MM.1S (cell line): ENCODE measurements at regions not wholly inside any gene's neighbourhood (a gene's known extent, or its start where the extent isn't known, plus 50 kb on each side); places are given as distances from the start of the nearest gene placed in this dataset.

Source experiments
- DNase-seq: peaks from one replicate; pipeline ENCODE4 v3.0.0-alpha.2; 2015
- H2AFZ ChIP-seq: fragments of 300-600 bp; sonication (generic); 2 replicates; pipeline ENCODE4 v1.6.0; 2016; ENCODE audit warnings: antibody characterized with exemption, low read length
- H3F3A ChIP-seq: fragments of 300-600 bp; sonication (generic); 2 replicates; pipeline ENCODE4 v1.6.1; 2016; ENCODE audit warnings: mild to moderate bottlenecking, antibody characterized with exemption, low read length, moderate library complexity, mixed read lengths; ENCODE audit not compliant: insufficient read depth
- H3K27ac ChIP-seq: fragments of 300-600 bp; sonication (generic); 2 replicates; pipeline ENCODE4 v1.5.1; 2016; ENCODE audit warnings: mild to moderate bottlenecking, low read length
- H3K27me3 ChIP-seq: fragments of 300-600 bp; sonication (generic); replicated peaks from 2 replicates; pipeline ENCODE4 v1.6.0; 2016; ENCODE audit warnings: low read length; ENCODE audit not compliant: insufficient read depth
- H3K36me3 ChIP-seq: fragments of 300-600 bp; sonication (generic); replicated peaks from 2 replicates; pipeline ENCODE4 v1.6.1; 2016; ENCODE audit warnings: mild to moderate bottlenecking, low read length, mixed read lengths; ENCODE audit not compliant: insufficient read depth
- H3K4me1 ChIP-seq: fragments of 300-600 bp; sonication (generic); 2 replicates; pipeline ENCODE4 v1.6.1; 2016; ENCODE audit warnings: low read length, mixed read lengths
- H3K4me2 ChIP-seq: fragments of 300-600 bp; sonication (generic); 2 replicates; pipeline ENCODE4 v1.6.0; 2016; ENCODE audit warnings: low read depth, low read length
- H3K4me3 ChIP-seq: fragments of 300-600 bp; sonication (generic); 2 replicates; pipeline ENCODE4 v1.5.1; 2016; ENCODE audit warnings: low read length, mixed read lengths
- H3K79me2 ChIP-seq: fragments of 300-600 bp; sonication (generic); 2 replicates; pipeline ENCODE4 v1.6.1; 2016; ENCODE audit warnings: mixed run types, low read length, mixed read lengths
- H3K9ac ChIP-seq: fragments of 300-600 bp; sonication (generic); 2 replicates; pipeline ENCODE4 v1.6.1; 2016; ENCODE audit warnings: low read length, mixed read lengths
- H3K9me2 ChIP-seq: fragments of 300-600 bp; sonication (generic); replicated peaks from 2 replicates; pipeline ENCODE4 v1.6.1; 2016; ENCODE audit warnings: mild to moderate bottlenecking, low read length, mixed read lengths; ENCODE audit not compliant: insufficient read depth
- H3K9me3 ChIP-seq: fragments of 300-600 bp; sonication (generic); replicated peaks from 2 replicates; pipeline ENCODE4 v1.6.1; 2016; ENCODE audit warnings: mild to moderate bottlenecking, low read length, mixed read lengths; ENCODE audit not compliant: insufficient read depth
- H4K20me1 ChIP-seq: fragments of 300-600 bp; sonication (generic); 2 replicates; pipeline ENCODE4 v1.6.1; 2016; ENCODE audit warnings: mild to moderate bottlenecking, low read length, moderate library complexity, mixed read lengths; ENCODE audit not compliant: insufficient read depth
- EZH2 ChIP-seq: fragments of 300-600 bp; sonication (generic); optimal IDR thresholded peaks from 2 replicates; pipeline ENCODE3; 2017; ENCODE audit warnings: low read depth, mild to moderate bottlenecking, antibody characterized with exemption, low read length, mixed read lengths
- EZH2phosphoT487 ChIP-seq: fragments of 300-600 bp; sonication (generic); IDR thresholded peaks from 2 replicates; pipeline ENCODE4 v1.6.1; 2018; ENCODE audit warnings: antibody characterized with exemption, low read length
- TF ChIP-seq, protein P1 (sequence below): fragments of 300-600 bp; sonication (generic); IDR thresholded peaks from 2 replicates; pipeline ENCODE4 v1.5.1; 2016; ENCODE audit warnings: antibody characterized with exemption, low read length, mixed read lengths

DNA sequence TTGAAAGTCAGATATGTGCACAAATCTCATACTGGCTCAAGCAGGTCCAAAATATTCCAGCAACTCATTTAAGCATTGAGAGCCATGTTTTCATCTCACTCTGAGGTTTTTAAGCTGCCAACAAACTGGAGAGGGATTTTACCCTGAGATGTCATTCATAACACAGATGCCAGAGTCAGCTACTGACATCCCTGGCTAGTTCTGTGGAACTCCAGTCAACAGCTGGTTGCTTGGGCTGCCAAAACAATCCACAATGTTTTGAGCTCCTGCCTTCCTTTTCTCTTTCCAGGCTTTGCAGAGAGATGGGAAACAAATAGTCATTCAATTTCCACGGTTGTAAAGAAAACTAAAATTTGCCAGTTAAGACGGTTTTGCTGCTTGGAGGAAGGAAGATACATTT lies 621.2 kb upstream of the FBXO33 start:
- H3F3A ChIP-seq: no peaks in the 10 kb centered on the region
- H3K9me2 ChIP-seq: no peaks in the 10 kb centered on the region
- no peak overlapping the region for H3K9ac ChIP-seq
- H3K36me3 ChIP-seq: no peaks in the 10 kb centered on the region
- no peak overlapping the region for H2AFZ ChIP-seq
- H3K27ac ChIP-seq: no peak overlapping the region
- H3K4me3 ChIP-seq: no peak overlapping the region
- no peaks in the 10 kb centered on the region for H4K20me1 ChIP-seq
- no peaks in the 10 kb centered on the region for H3K79me2 ChIP-seq
- no peak for TF ChIP-seq EZH2
- TF ChIP-seq, protein P1, sequence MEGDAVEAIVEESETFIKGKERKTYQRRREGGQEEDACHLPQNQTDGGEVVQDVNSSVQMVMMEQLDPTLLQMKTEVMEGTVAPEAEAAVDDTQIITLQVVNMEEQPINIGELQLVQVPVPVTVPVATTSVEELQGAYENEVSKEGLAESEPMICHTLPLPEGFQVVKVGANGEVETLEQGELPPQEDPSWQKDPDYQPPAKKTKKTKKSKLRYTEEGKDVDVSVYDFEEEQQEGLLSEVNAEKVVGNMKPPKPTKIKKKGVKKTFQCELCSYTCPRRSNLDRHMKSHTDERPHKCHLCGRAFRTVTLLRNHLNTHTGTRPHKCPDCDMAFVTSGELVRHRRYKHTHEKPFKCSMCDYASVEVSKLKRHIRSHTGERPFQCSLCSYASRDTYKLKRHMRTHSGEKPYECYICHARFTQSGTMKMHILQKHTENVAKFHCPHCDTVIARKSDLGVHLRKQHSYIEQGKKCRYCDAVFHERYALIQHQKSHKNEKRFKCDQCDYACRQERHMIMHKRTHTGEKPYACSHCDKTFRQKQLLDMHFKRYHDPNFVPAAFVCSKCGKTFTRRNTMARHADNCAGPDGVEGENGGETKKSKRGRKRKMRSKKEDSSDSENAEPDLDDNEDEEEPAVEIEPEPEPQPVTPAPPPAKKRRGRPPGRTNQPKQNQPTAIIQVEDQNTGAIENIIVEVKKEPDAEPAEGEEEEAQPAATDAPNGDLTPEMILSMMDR: no peak
- TF ChIP-seq EZH2phosphoT487: no peak
- H3K4me1 ChIP-seq: no peaks in the 10 kb centered on the region
- no peak overlapping the region for H3K4me2 ChIP-seq
- no peaks in the 10 kb centered on the region for H3K27me3 ChIP-seq
- no peaks in the 10 kb centered on the region for H3K9me3 ChIP-seq
- DNase-seq: no peak

GRCh38 chr14:40028991-40029390 lies 596.8 kb upstream of the FBXO33 start:
- Histone ChIP-seq H3K9me3 (no peaks in the 10 kb centered on the region), H3K79me2 (no peaks in the 10 kb centered on the region), H3K27ac (no peak overlapping the region), H3K4me2 (no peak overlapping the region), H3K9me2 (no peaks in the 10 kb centered on the region), H4K20me1 (no peaks in the 10 kb centered on the region), H3F3A (no peaks in the 10 kb centered on the region), H3K9ac (no peak overlapping the region), H3K4me3 (no peak overlapping the region), H3K36me3 (no peaks in the 10 kb centered on the region), H3K4me1 (no peaks in the 10 kb centered on the region), H2AFZ (no peak overlapping the region), H3K27me3 (no peaks in the 10 kb centered on the region)
- TF ChIP-seq EZH2phosphoT487 (no peak), EZH2 (no peak)
- TF ChIP-seq, protein P1: no peak
- DNase-seq: no peak

DNA sequence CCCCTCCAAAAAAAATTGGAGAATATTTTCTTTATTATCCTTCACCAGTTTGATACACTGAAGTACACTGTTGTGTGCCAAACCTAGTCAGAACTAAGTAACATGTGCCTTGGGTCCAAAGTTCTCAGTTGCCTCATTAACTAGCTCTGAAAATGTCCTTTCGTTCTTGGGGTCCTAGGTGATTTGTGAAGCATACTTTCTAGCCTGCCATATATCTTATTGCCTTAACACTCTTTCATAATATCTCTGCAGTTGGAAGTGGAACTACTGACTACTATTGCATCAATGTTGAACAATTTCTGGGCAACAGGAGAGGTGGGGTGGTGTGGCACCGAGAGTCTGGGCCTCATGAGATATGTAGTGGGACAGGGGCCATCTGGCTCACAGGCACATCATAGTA lies 592.9 kb upstream of the FBXO33 start:
- no peak overlapping the region for H3K27ac ChIP-seq
- no peak overlapping the region for H3K9ac ChIP-seq
- no peak overlapping the region for H2AFZ ChIP-seq
- H3K4me3 ChIP-seq: no peak overlapping the region
- no peaks in the 10 kb centered on the region for H3K36me3 ChIP-seq
- no peaks in the 10 kb centered on the region for H3K9me3 ChIP-seq
- DNase-seq: no peak
- H3K4me2 ChIP-seq: no peak overlapping the region
- TF ChIP-seq EZH2phosphoT487 (no peak), EZH2 (no peak)
- TF ChIP-seq, protein P1: no peak
- no peaks in the 10 kb centered on the region for H3K4me1 ChIP-seq
- no peaks in the 10 kb centered on the region for H3K9me2 ChIP-seq
- no peaks in the 10 kb centered on the region for H3K79me2 ChIP-seq
- H4K20me1 ChIP-seq: no peaks in the 10 kb centered on the region
- no peaks in the 10 kb centered on the region for H3K27me3 ChIP-seq
- no peaks in the 10 kb centered on the region for H3F3A ChIP-seq

GRCh38 chr14:40010961-40011360 lies 578.7 kb upstream of the FBXO33 start:
- Histone ChIP-seq H4K20me1 (no peaks in the 10 kb centered on the region), H3K79me2 (no peaks in the 10 kb centered on the region), H3K27me3 (no peaks in the 10 kb centered on the region), H3K9ac (no peak overlapping the region), H3K9me2 (no peaks in the 10 kb centered on the region), H3K27ac (no peak overlapping the region), H3F3A (no peaks in the 10 kb centered on the region), H3K9me3 (no peaks in the 10 kb centered on the region), H3K4me1 (no peaks in the 10 kb centered on the region), H2AFZ (no peak overlapping the region), H3K36me3 (no peaks in the 10 kb centered on the region), H3K4me2 (no peak overlapping the region), H3K4me3 (no peak overlapping the region)
- DNase-seq: no peak
- TF ChIP-seq EZH2phosphoT487 (no peak), EZH2 (no peak)
- TF ChIP-seq, protein P1: no peak
